ENCODE measurements at regions not wholly inside any gene's neighbourhood (a gene's known extent, or its start where the extent isn't known, plus 50 kb on each side); places are given as distances from the start of the nearest gene placed in this dataset.

DNA sequence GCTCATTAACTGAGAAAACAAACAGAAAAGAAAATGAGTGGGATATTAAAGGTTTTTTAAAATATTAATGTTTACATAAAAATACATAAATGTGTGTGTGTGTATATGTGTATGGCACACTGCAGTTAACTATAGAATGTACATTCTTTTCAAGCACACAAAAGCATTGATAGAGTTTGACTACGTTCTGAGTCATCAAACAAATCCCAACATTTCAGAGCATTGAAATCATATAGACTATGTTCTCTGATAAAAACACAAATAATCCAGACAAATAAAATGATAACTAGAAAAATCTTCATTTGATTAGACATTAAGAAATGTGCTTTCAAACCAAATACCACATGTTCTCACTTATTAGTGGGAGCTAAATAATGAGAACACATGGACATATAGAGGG is 84.3 kb upstream of the CELF4 start:
- H3K36me3 ChIP-seq (ENCODE audit: control insufficient read depth in 2 of 2, insufficient read depth in 2 of 2, low read length in 2 of 2) = no peaks in the 10 kb centered on the region
- H3K9me3 ChIP-seq (ENCODE audit: control insufficient read depth in 2 of 2, low read length in 2 of 2) = no peaks in the 10 kb centered on the region
- H3K4me3 ChIP-seq (ENCODE audit: low read length in 2 of 2) = no peak overlapping the region
- H3K27me3 ChIP-seq (ENCODE audit: control insufficient read depth in 1 of 2, insufficient read depth in 2 of 2, low read length in 2 of 2) = no peaks in the 10 kb centered on the region
- H3K27ac ChIP-seq (ENCODE audit: low read length) = no peak overlapping the region
- no peak overlapping the region for H3K9ac ChIP-seq (ENCODE audit: low read length in 2 of 2)
- H3K4me1 ChIP-seq (ENCODE audit: control insufficient read depth, insufficient read depth, low read length) = no peaks in the 10 kb centered on the region

DNA sequence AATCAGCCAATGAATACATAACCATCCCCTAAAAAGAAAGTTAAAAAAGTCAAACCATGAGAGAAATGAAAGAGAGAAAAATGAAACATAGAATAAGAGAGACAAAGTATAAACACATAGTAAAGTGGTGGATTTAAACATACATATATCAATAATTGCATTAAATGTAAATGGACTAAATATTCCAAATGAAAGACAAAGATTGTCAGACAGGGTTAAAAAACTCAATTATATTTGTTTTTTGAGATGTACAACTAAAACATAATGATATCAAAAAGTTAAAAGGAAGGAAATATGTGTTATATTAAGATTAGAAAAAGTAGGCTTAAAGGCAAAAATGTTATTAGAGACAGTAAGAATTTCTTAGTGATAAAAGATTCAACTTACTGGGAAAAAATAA is 83.8 kb upstream of the CELF4 start:
- Histone ChIP-seq H3K36me3 (ENCODE audit: control insufficient read depth in 2 of 2, insufficient read depth in 2 of 2, low read length in 2 of 2) (no peaks in the 10 kb centered on the region), H3K9ac (ENCODE audit: low read length in 2 of 2) (no peak overlapping the region), H3K4me1 (ENCODE audit: control insufficient read depth, insufficient read depth, low read length) (no peaks in the 10 kb centered on the region), H3K27ac (ENCODE audit: low read length) (no peak overlapping the region), H3K27me3 (ENCODE audit: control insufficient read depth in 1 of 2, insufficient read depth in 2 of 2, low read length in 2 of 2) (no peaks in the 10 kb centered on the region), H3K4me3 (ENCODE audit: low read length in 2 of 2) (no peak overlapping the region), H3K9me3 (ENCODE audit: control insufficient read depth in 2 of 2, low read length in 2 of 2) (peaks cover 0 to 2% of the 10 kb centered on the region in 2 donors)

DNA sequence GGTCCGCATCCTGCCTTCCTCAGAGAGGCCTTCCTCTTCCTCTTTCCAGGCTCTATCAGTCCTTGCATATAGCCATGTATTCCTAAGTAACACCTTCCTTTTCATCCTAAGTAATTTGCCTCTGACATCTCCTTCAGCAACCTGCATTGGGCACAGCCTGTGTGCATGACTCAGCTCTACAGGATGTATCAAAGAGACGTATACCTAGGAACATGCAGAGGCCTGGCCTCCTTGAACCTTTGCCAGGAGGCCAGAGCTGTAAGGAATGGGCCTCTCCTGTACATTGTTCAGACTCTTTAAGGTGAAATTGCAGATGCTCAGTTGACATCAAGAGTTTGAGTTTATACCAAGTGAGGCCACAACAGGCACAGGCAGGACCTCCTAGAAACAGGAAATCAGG is 76.0 kb upstream of the CELF4 start:
- no peak overlapping the region for H3K4me3 ChIP-seq (ENCODE audit: low read length in 2 of 2)
- no peaks in the 10 kb centered on the region for H3K27me3 ChIP-seq (ENCODE audit: control insufficient read depth in 1 of 2, insufficient read depth in 2 of 2, low read length in 2 of 2)
- no peak overlapping the region for H3K9ac ChIP-seq (ENCODE audit: low read length in 2 of 2)
- no peak overlapping the region for H3K27ac ChIP-seq (ENCODE audit: low read length)
- no peaks in the 10 kb centered on the region for H3K4me1 ChIP-seq (ENCODE audit: control insufficient read depth, insufficient read depth, low read length)
- peaks cover 4 to 11% of the 10 kb centered on the region in 2 donors for H3K9me3 ChIP-seq (ENCODE audit: control insufficient read depth in 2 of 2, low read length in 2 of 2)
- H3K36me3 ChIP-seq (ENCODE audit: control insufficient read depth in 2 of 2, insufficient read depth in 2 of 2, low read length in 2 of 2) = no peaks in the 10 kb centered on the region

DNA sequence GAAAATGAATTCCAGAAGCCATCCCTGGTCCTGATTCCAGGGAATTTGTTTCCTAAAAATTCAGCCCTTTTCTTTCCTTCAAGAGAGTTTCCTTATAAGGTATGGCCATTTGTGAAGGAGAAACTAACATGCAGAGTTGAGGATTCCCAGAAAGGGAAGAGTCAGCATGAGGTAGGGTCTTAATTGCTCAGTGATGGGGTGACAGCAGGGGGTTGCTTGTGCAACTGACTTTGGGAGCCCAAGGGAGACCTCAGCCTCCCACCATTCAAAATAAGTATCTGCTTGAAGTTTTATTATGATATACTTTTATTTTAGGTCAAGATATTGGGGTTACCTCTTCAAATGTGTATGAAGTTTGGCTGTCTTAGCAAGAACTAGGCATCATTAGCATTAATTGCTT is 74.9 kb upstream of the CELF4 start:
- Histone ChIP-seq H3K9ac (ENCODE audit: low read length in 2 of 2) (no peak overlapping the region), H3K4me1 (ENCODE audit: control insufficient read depth, insufficient read depth, low read length) (no peaks in the 10 kb centered on the region), H3K9me3 (ENCODE audit: control insufficient read depth in 2 of 2, low read length in 2 of 2) (peaks cover 4 to 11% of the 10 kb centered on the region in 2 donors), H3K4me3 (ENCODE audit: low read length in 2 of 2) (no peak overlapping the region), H3K27ac (ENCODE audit: low read length) (no peak overlapping the region), H3K36me3 (ENCODE audit: control insufficient read depth in 2 of 2, insufficient read depth in 2 of 2, low read length in 2 of 2) (no peaks in the 10 kb centered on the region), H3K27me3 (ENCODE audit: control insufficient read depth in 1 of 2, insufficient read depth in 2 of 2, low read length in 2 of 2) (no peaks in the 10 kb centered on the region)

GRCh38 chr18:37639846-37640245 is 74.2 kb upstream of the CELF4 start:
- peaks cover 4 to 11% of the 10 kb centered on the region in 2 donors for H3K9me3 ChIP-seq (ENCODE audit: control insufficient read depth in 2 of 2, low read length in 2 of 2)
- H3K36me3 ChIP-seq (ENCODE audit: control insufficient read depth in 2 of 2, insufficient read depth in 2 of 2, low read length in 2 of 2) = no peaks in the 10 kb centered on the region
- no peaks in the 10 kb centered on the region for H3K4me1 ChIP-seq (ENCODE audit: control insufficient read depth, insufficient read depth, low read length)
- H3K4me3 ChIP-seq (ENCODE audit: low read length in 2 of 2) = no peak overlapping the region
- no peak overlapping the region for H3K27ac ChIP-seq (ENCODE audit: low read length)
- no peak overlapping the region for H3K9ac ChIP-seq (ENCODE audit: low read length in 2 of 2)
- no peaks in the 10 kb centered on the region for H3K27me3 ChIP-seq (ENCODE audit: control insufficient read depth in 1 of 2, insufficient read depth in 2 of 2, low read length in 2 of 2)

- H3K27me3 ChIP-seq (ENCODE audit: control insufficient read depth in 1 of 2, insufficient read depth in 2 of 2, low read length in 2 of 2) = no peaks in the 10 kb centered on the region
- H3K9ac ChIP-seq (ENCODE audit: low read length in 2 of 2) = no peak overlapping the region
- H3K36me3 ChIP-seq (ENCODE audit: control insufficient read depth in 2 of 2, insufficient read depth in 2 of 2, low read length in 2 of 2) = no peaks in the 10 kb centered on the region
- no peaks in the 10 kb centered on the region for H3K4me1 ChIP-seq (ENCODE audit: control insufficient read depth, insufficient read depth, low read length)
- peaks cover 0 to 3% of the 10 kb centered on the region in 2 donors for H3K9me3 ChIP-seq (ENCODE audit: control insufficient read depth in 2 of 2, low read length in 2 of 2)
- no peak overlapping the region for H3K27ac ChIP-seq (ENCODE audit: low read length)
- no peak overlapping the region for H3K4me3 ChIP-seq (ENCODE audit: low read length in 2 of 2)
Measured at GRCh38 chr18:37637478-37637850, 71.9 kb upstream of the CELF4 start.

GRCh38 chr18:37636831-37637477 is 71.4 kb upstream of the CELF4 start:
- no peaks in the 10 kb centered on the region for H3K4me1 ChIP-seq (ENCODE audit: control insufficient read depth, insufficient read depth, low read length)
- H3K9ac ChIP-seq (ENCODE audit: low read length in 2 of 2) = no peak overlapping the region
- H3K36me3 ChIP-seq (ENCODE audit: control insufficient read depth in 2 of 2, insufficient read depth in 2 of 2, low read length in 2 of 2) = no peaks in the 10 kb centered on the region
- no peak overlapping the region for H3K4me3 ChIP-seq (ENCODE audit: low read length in 2 of 2)
- H3K27me3 ChIP-seq (ENCODE audit: control insufficient read depth in 1 of 2, insufficient read depth in 2 of 2, low read length in 2 of 2) = peaks cover 0 to 2% of the 10 kb centered on the region in 2 donors
- no peak overlapping the region for H3K27ac ChIP-seq (ENCODE audit: low read length)
- peaks cover 0 to 3% of the 10 kb centered on the region in 2 donors for H3K9me3 ChIP-seq (ENCODE audit: control insufficient read depth in 2 of 2, low read length in 2 of 2)

DNA sequence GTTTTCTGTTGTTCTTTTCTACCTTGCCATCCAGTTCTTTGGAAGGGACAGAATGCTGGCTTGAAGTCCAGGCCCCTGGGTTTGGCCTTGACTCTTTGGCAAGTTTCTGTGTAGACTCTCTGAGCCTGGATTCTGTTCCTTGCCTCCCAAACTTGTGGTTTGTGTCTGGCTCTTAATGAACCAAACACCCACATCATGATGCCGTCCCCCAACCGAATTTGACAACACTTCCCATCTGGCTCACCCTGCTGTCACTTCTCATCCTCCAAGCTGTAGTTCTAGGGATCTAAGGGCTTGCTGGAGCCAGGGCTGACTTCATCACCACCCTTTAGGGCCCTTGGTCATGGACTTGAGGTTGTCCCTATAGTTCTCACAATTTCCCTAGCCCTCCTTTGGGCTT is 68.9 kb upstream of the CELF4 start:
- Histone ChIP-seq H3K9ac (ENCODE audit: low read length in 2 of 2) (no peak overlapping the region), H3K27me3 (ENCODE audit: control insufficient read depth in 1 of 2, insufficient read depth in 2 of 2, low read length in 2 of 2) (peaks cover 0 to 2% of the 10 kb centered on the region in 2 donors), H3K4me1 (ENCODE audit: control insufficient read depth, insufficient read depth, low read length) (no peaks in the 10 kb centered on the region), H3K4me3 (ENCODE audit: low read length in 2 of 2) (no peak overlapping the region), H3K9me3 (ENCODE audit: control insufficient read depth in 2 of 2, low read length in 2 of 2) (no peaks in the 10 kb centered on the region), H3K27ac (ENCODE audit: low read length) (no peak overlapping the region), H3K36me3 (ENCODE audit: control insufficient read depth in 2 of 2, insufficient read depth in 2 of 2, low read length in 2 of 2) (no peaks in the 10 kb centered on the region)

DNA sequence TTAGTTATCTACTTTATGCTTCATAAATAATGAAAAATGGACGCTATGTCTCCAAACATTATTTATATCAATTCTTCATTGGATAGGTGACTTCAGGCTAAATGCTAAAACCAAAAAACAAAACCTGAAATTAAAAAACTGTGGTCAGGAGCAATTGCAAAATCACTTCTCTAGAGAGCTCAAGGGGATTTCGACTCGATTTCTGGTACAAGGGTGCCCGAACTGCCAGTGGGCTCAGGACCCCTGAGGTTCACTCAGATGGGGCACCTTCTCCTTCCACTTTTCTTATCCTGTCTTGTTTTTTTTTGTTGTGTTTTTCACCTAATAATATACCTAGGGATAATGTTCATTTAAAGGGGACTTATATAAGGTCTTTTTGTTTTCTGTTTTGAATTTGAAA is 65.8 kb upstream of the CELF4 start:
- Histone ChIP-seq H3K9me3 (ENCODE audit: control insufficient read depth in 2 of 2, low read length in 2 of 2) (no peaks in the 10 kb centered on the region), H3K4me1 (ENCODE audit: control insufficient read depth, insufficient read depth, low read length) (no peaks in the 10 kb centered on the region), H3K27me3 (ENCODE audit: control insufficient read depth in 1 of 2, insufficient read depth in 2 of 2, low read length in 2 of 2) (peaks cover 0 to 2% of the 10 kb centered on the region in 2 donors), H3K4me3 (ENCODE audit: low read length in 2 of 2) (no peak overlapping the region), H3K9ac (ENCODE audit: low read length in 2 of 2) (no peak overlapping the region), H3K36me3 (ENCODE audit: control insufficient read depth in 2 of 2, insufficient read depth in 2 of 2, low read length in 2 of 2) (no peaks in the 10 kb centered on the region), H3K27ac (ENCODE audit: low read length) (no peak overlapping the region)

- Histone ChIP-seq H3K4me3 (ENCODE audit: low read length in 2 of 2) (no peak overlapping the region), H3K9ac (ENCODE audit: low read length in 2 of 2) (no peak overlapping the region), H3K9me3 (ENCODE audit: control insufficient read depth in 2 of 2, low read length in 2 of 2) (no peaks in the 10 kb centered on the region), H3K4me1 (ENCODE audit: control insufficient read depth, insufficient read depth, low read length) (no peaks in the 10 kb centered on the region), H3K36me3 (ENCODE audit: control insufficient read depth in 2 of 2, insufficient read depth in 2 of 2, low read length in 2 of 2) (no peaks in the 10 kb centered on the region), H3K27me3 (ENCODE audit: control insufficient read depth in 1 of 2, insufficient read depth in 2 of 2, low read length in 2 of 2) (peaks cover 0 to 2% of the 10 kb centered on the region in 2 donors), H3K27ac (ENCODE audit: low read length) (no peak overlapping the region)
Measured at GRCh38 chr18:37630334-37630733, 64.7 kb upstream of the CELF4 start.

- Histone ChIP-seq H3K4me1 (ENCODE audit: control insufficient read depth, insufficient read depth, low read length) (no peaks in the 10 kb centered on the region), H3K27me3 (ENCODE audit: control insufficient read depth in 1 of 2, insufficient read depth in 2 of 2, low read length in 2 of 2) (peaks cover 0 to 2% of the 10 kb centered on the region in 2 donors), H3K36me3 (ENCODE audit: control insufficient read depth in 2 of 2, insufficient read depth in 2 of 2, low read length in 2 of 2) (no peaks in the 10 kb centered on the region), H3K9me3 (ENCODE audit: control insufficient read depth in 2 of 2, low read length in 2 of 2) (no peaks in the 10 kb centered on the region), H3K9ac (ENCODE audit: low read length in 2 of 2) (no peak overlapping the region), H3K27ac (ENCODE audit: low read length) (no peak overlapping the region), H3K4me3 (ENCODE audit: low read length in 2 of 2) (no peak overlapping the region)
Measured at GRCh38 chr18:37628470-37629220, 63.0 kb upstream of the CELF4 start.

All from stomach smooth muscle (tissue), 2 donors.